IPS-20b (cell line): ENCODE measurements at regions not wholly inside any gene's neighbourhood (a gene's known extent, or its start where the extent isn't known, plus 50 kb on each side); places are given as distances from the start of the nearest gene placed in this dataset.

Experiments used
- H3K27ac ChIP-seq: one replicate; pipeline ENCODE4 v1.5.1; 2013; ENCODE audit warnings: low read length
- H3K27me3 ChIP-seq: 2 replicates; pipeline ENCODE4 v1.6.1; 2013; ENCODE audit warnings: mild to moderate bottlenecking, low read length, inconsistent platforms; ENCODE audit not compliant: insufficient read depth
- H3K36me3 ChIP-seq: 2 replicates; pipeline ENCODE4 v1.6.1; 2013; ENCODE audit warnings: low read depth, mild to moderate bottlenecking, inconsistent platforms, low read length, moderate library complexity; ENCODE audit not compliant: insufficient read depth
- H3K4me1 ChIP-seq: 2 replicates; pipeline ENCODE4 v1.6.1; 2013; ENCODE audit warnings: mild to moderate bottlenecking, control low read depth, inconsistent platforms, low read length, moderate library complexity; ENCODE audit not compliant: insufficient read depth
- H3K4me3 ChIP-seq: 2 replicates; pipeline ENCODE4 v1.5.1; 2013; ENCODE audit warnings: mild to moderate bottlenecking, low read length, inconsistent platforms
- H3K9ac ChIP-seq: 2 replicates; pipeline ENCODE4 v1.6.1; 2013; ENCODE audit warnings: low read depth, mild to moderate bottlenecking, inconsistent platforms, low read length, moderate library complexity
- H3K9me3 ChIP-seq: 2 replicates; pipeline ENCODE4 v1.6.1; 2013; ENCODE audit warnings: mild to moderate bottlenecking, low read depth, low read length, inconsistent platforms; ENCODE audit not compliant: insufficient read depth

GRCh38 chr21:27487676-27488075 lies 520.8 kb upstream of the ADAMTS5 start:
- Histone ChIP-seq H3K27me3 (no peaks in the 10 kb centered on the region), H3K9ac (no peak overlapping the region), H3K9me3 (no peaks in the 10 kb centered on the region), H3K36me3 (no peaks in the 10 kb centered on the region), H3K4me1 (no peaks in the 10 kb centered on the region), H3K27ac (no peak overlapping the region), H3K4me3 (no peak overlapping the region)

DNA sequence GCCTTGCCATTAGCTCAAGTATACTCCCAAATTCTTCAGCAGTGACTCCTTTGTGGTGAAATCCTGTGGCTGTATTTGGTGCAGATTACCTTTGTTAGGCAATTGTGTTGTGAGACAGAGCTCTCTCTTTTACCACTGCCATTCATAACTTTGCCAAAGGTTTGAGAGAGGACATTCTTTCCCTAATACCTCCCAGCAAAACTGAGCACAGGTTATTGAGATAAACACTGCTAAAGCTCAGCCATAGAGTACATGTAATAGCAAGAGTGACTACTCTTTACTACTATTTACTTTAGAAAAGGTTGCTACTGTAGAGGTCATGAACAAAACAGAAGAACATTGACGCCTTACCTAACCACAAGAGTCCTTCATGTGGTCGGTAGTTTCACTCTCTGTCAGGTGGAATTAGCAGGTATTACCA lies 514.0 kb upstream of the ADAMTS5 start:
- Histone ChIP-seq H3K4me1 (no peaks in the 10 kb centered on the region), H3K27ac (no peak overlapping the region), H3K36me3 (no peaks in the 10 kb centered on the region), H3K27me3 (no peaks in the 10 kb centered on the region), H3K9ac (no peak overlapping the region), H3K4me3 (no peak overlapping the region), H3K9me3 (no peaks in the 10 kb centered on the region)

GRCh38 chr21:27477296-27477695 lies 510.4 kb upstream of the ADAMTS5 start:
- no peaks in the 10 kb centered on the region for H3K9me3 ChIP-seq
- no peaks in the 10 kb centered on the region for H3K36me3 ChIP-seq
- no peak overlapping the region for H3K27ac ChIP-seq
- no peak overlapping the region for H3K9ac ChIP-seq
- no peaks in the 10 kb centered on the region for H3K4me1 ChIP-seq
- H3K4me3 ChIP-seq, result no peak overlapping the region
- H3K27me3 ChIP-seq, result no peaks in the 10 kb centered on the region

- Histone ChIP-seq H3K4me1 (no peaks in the 10 kb centered on the region), H3K36me3 (no peaks in the 10 kb centered on the region), H3K9me3 (no peaks in the 10 kb centered on the region), H3K27ac (no peak overlapping the region), H3K4me3 (no peak overlapping the region), H3K9ac (no peak overlapping the region), H3K27me3 (no peaks in the 10 kb centered on the region)
Observed at GRCh38 chr21:27476696-27477095, 509.8 kb upstream of the ADAMTS5 start.

DNA sequence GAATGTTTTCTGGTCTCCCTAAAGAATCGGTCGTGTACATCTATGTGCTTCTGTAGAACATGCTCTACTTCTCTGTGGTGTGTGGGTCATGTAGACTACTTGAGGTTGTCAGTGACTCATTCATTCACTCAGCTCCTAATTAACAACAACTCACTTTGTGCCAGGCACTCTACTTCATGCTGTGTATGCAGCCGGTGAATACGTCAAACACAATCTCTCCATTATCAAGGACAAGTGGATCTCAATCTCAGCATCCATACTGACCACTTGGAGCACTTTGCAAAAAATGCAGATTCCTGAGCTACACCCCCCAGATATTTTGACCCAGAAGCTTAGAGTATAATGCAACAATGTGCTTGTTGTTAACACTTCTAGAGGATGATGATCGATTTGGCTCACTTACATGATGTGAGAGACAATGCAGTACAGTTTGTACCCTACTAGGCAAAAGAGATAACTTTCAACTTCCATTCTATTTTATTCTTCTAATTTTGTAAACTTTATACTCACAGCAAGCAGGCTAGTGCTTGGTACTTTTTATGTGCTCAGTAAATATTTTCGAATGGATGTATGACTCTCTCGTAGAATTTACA lies 508.6 kb upstream of the ADAMTS5 start:
- no peak overlapping the region for H3K4me3 ChIP-seq
- no peaks in the 10 kb centered on the region for H3K27me3 ChIP-seq
- H3K36me3 ChIP-seq, result no peaks in the 10 kb centered on the region
- H3K9me3 ChIP-seq, result no peaks in the 10 kb centered on the region
- H3K9ac ChIP-seq, result no peak overlapping the region
- H3K27ac ChIP-seq, result no peak overlapping the region
- no peaks in the 10 kb centered on the region for H3K4me1 ChIP-seq

GRCh38 chr21:27467366-27467765 lies 500.5 kb upstream of the ADAMTS5 start:
- Histone ChIP-seq H3K9ac (no peak overlapping the region), H3K4me3 (no peak overlapping the region), H3K36me3 (no peaks in the 10 kb centered on the region), H3K9me3 (no peaks in the 10 kb centered on the region), H3K27ac (no peak overlapping the region), H3K27me3 (no peaks in the 10 kb centered on the region), H3K4me1 (no peaks in the 10 kb centered on the region)

DNA sequence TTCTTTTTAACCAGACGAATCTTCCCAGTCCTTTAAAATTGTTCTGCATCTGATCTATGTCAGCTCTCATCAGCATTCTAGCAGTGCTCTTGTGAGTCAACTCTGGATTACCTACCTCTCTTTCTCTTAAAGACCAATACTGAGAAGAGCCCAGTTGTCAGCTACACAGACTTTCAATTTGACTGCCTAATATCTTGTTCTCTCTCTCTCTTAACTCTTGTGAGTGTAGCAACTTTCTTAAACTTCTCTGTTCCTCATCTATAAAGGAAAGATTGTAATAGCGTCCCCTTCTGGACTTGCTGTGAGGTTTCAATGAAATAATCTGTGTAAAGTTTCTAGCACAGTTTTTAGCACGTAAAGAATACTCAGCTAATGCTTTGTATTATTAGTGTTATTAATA lies 499.3 kb upstream of the ADAMTS5 start:
- Histone ChIP-seq H3K36me3 (no peaks in the 10 kb centered on the region), H3K9ac (no peak overlapping the region), H3K27ac (no peak overlapping the region), H3K27me3 (no peaks in the 10 kb centered on the region), H3K4me3 (no peak overlapping the region), H3K9me3 (no peaks in the 10 kb centered on the region), H3K4me1 (no peaks in the 10 kb centered on the region)

GRCh38 chr21:27464648-27465047 lies 497.8 kb upstream of the ADAMTS5 start:
- Histone ChIP-seq H3K36me3 (no peaks in the 10 kb centered on the region), H3K27ac (no peak overlapping the region), H3K4me3 (no peak overlapping the region), H3K9ac (no peak overlapping the region), H3K4me1 (no peaks in the 10 kb centered on the region), H3K27me3 (no peaks in the 10 kb centered on the region), H3K9me3 (no peaks in the 10 kb centered on the region)

GRCh38 chr21:27462726-27463125 lies 495.8 kb upstream of the ADAMTS5 start:
- Histone ChIP-seq H3K36me3 (no peaks in the 10 kb centered on the region), H3K27ac (no peak overlapping the region), H3K9me3 (no peaks in the 10 kb centered on the region), H3K27me3 (no peaks in the 10 kb centered on the region), H3K4me1 (no peaks in the 10 kb centered on the region), H3K4me3 (no peak overlapping the region), H3K9ac (no peak overlapping the region)

- H3K27ac ChIP-seq, result no peak overlapping the region
Observed at GRCh38 chr21:27454234-27454633, 487.3 kb upstream of the ADAMTS5 start.

GRCh38 chr21:27451116-27451515 lies 484.2 kb upstream of the ADAMTS5 start:
- Histone ChIP-seq H3K9me3 (no peaks in the 10 kb centered on the region), H3K27ac (no peak overlapping the region), H3K27me3 (no peaks in the 10 kb centered on the region), H3K4me3 (no peak overlapping the region), H3K4me1 (no peaks in the 10 kb centered on the region), H3K36me3 (no peaks in the 10 kb centered on the region), H3K9ac (no peak overlapping the region)

More at GRCh38 chr21:27454234-27454633, 487.3 kb upstream of the ADAMTS5 start:
- Histone ChIP-seq H3K4me3 (no peak overlapping the region), H3K9ac (no peak overlapping the region), H3K27me3 (no peaks in the 10 kb centered on the region), H3K36me3 (no peaks in the 10 kb centered on the region), H3K4me1 (no peaks in the 10 kb centered on the region), H3K9me3 (no peaks in the 10 kb centered on the region)

- Histone ChIP-seq H3K27ac (no peak overlapping the region), H3K4me1 (no peaks in the 10 kb centered on the region), H3K4me3 (no peak overlapping the region), H3K9me3 (no peaks in the 10 kb centered on the region), H3K36me3 (no peaks in the 10 kb centered on the region), H3K9ac (no peak overlapping the region), H3K27me3 (no peaks in the 10 kb centered on the region)
Observed at GRCh38 chr21:27450216-27450615, 483.3 kb upstream of the ADAMTS5 start.
